ENCODE measurements at regions not wholly inside any gene's neighbourhood (a gene's known extent, or its start where the extent isn't known, plus 50 kb on each side); places are given as distances from the start of the nearest gene placed in this dataset.

GRCh38 chr15:69542028-69542427 is 89.4 kb downstream of the RPLP1 start:
- Histone ChIP-seq H3K9ac (ENCODE audit: low read depth in 1 of 2, low read length in 2 of 2) (no peak overlapping the region), H3K27ac (ENCODE audit: low read depth in 1 of 2, low read length in 2 of 2) (no peak overlapping the region), H3K4me3 (ENCODE audit: low read depth in 1 of 3, low read length in 3 of 3) (no peak overlapping the region), H3K27me3 (ENCODE audit: control insufficient read depth in 4 of 4, insufficient read depth in 4 of 4, low read length in 3 of 4) (no peaks in the 10 kb centered on the region), H3K4me1 (ENCODE audit: control insufficient read depth in 4 of 4, insufficient read depth in 4 of 4, low read length in 3 of 4) (peaks cover 0 to 17% (median 10%) of the 10 kb centered on the region in 4 donors), H3K36me3 (ENCODE audit: control insufficient read depth in 4 of 4, insufficient read depth in 3 of 4, low read depth in 1 of 4, low read length in 3 of 4) (no peaks in the 10 kb centered on the region), H3K9me3 (ENCODE audit: control insufficient read depth in 4 of 4, low read length in 3 of 4) (no peaks in the 10 kb centered on the region)
- DNase-seq (ENCODE audit: low spot score) = no peak
- TF ChIP-seq REST (IDR thresholded peaks at IDR 0.05) (no peak), EGR1 (IDR thresholded peaks at IDR 0.05; ENCODE audit: low read depth in 2 of 2) (no peak), TAF1 (conservative IDR thresholded peaks at IDR 0.05) (no peak), FOXA1 (IDR thresholded peaks at IDR 0.05) (no peak), ZBTB33 (IDR thresholded peaks at IDR 0.05) (no peak), FOXA2 (IDR thresholded peaks at IDR 0.05) (no peak), RXRA (IDR thresholded peaks at IDR 0.05) (no peak), MAX (IDR thresholded peaks at IDR 0.05) (no peak)
- WGBS = 95% methylated on average over 7 of the region's 7 CpGs

- no peak overlapping the region for H3K9ac ChIP-seq (ENCODE audit: low read depth in 1 of 2, low read length in 2 of 2)
- H3K4me3 ChIP-seq (ENCODE audit: low read depth in 1 of 3, low read length in 3 of 3) = no peak overlapping the region
- H3K4me1 ChIP-seq (ENCODE audit: control insufficient read depth in 4 of 4, insufficient read depth in 4 of 4, low read length in 3 of 4) = peaks cover 0 to 17% (median 10%) of the 10 kb centered on the region in 4 donors
- no peaks in the 10 kb centered on the region for H3K36me3 ChIP-seq (ENCODE audit: control insufficient read depth in 4 of 4, insufficient read depth in 3 of 4, low read depth in 1 of 4, low read length in 3 of 4)
- H3K9me3 ChIP-seq (ENCODE audit: control insufficient read depth in 4 of 4, low read length in 3 of 4) = no peaks in the 10 kb centered on the region
- 77% methylated on average over 1 of the region's 1 CpG for whole genome bisulfite sequencing
- no peaks in the 10 kb centered on the region for H3K27me3 ChIP-seq (ENCODE audit: control insufficient read depth in 4 of 4, insufficient read depth in 4 of 4, low read length in 3 of 4)
- no peak for DNase-seq (ENCODE audit: low spot score)
- TF ChIP-seq RXRA (IDR thresholded peaks at IDR 0.05) (no peak), MAX (IDR thresholded peaks at IDR 0.05) (no peak), ATF3 (IDR thresholded peaks at IDR 0.05) (no peak), ZBTB33 (IDR thresholded peaks at IDR 0.05) (no peak), GABPA (IDR thresholded peaks at IDR 0.05 in 1 of 2, conservative IDR thresholded peaks at IDR 0.05 in 1 of 2) (no peak), FOXA2 (IDR thresholded peaks at IDR 0.05) (no peak), CTCF (IDR thresholded peaks at IDR 0.05; ENCODE audit: low read depth, low read length, missing input control) (no peak), TAF1 (conservative IDR thresholded peaks at IDR 0.05) (no peak), NR2F2 (IDR thresholded peaks at IDR 0.05) (no peak), HNF4G (IDR thresholded peaks at IDR 0.05) (no peak)
- no peak overlapping the region for H3K27ac ChIP-seq (ENCODE audit: low read depth in 1 of 2, low read length in 2 of 2)
These were observed 91.2 kb downstream of the RPLP1 start for GRCh38 chr15:69543681-69544364.

Measured in liver (tissue), 8 donors.